NCI-H82 treated with DMSO at 0.1 percent for 48 hours (cell line): ENCODE measurements at regions not wholly inside any gene's neighbourhood (a gene's known extent, or its start where the extent isn't known, plus 50 kb on each side); places are given as distances from the start of the nearest gene placed in this dataset.

ENCODE experiments used
- DNase-seq: peaks from one replicate; lab custom pipeline; 2025; ENCODE audit not compliant: unreplicated experiment; lab: John Stamatoyannopoulos, UW

- DNase-seq: no peak
These were observed 61.4 kb upstream of the PPP1R3C start for GRCh38 chr10:91694170-91694794.

- DNase-seq: no peak
These were observed 59.1 kb upstream of the PPP1R3C start for GRCh38 chr10:91691981-91692380.

- no peak for DNase-seq
These were observed 58.3 kb upstream of the PPP1R3C start for GRCh38 chr10:91690996-91691676.

GRCh38 chr10:91690412-91690811 is 57.5 kb upstream of the PPP1R3C start:
- no peak for DNase-seq

GRCh38 chr10:91689731-91690168 is 56.9 kb upstream of the PPP1R3C start:
- no peak for DNase-seq

GRCh38 chr10:91684841-91685240 is 52.0 kb upstream of the PPP1R3C start:
- DNase-seq: no peak

- no peak for DNase-seq
These were observed 51.1 kb upstream of the PPP1R3C start for GRCh38 chr10:91683975-91684374.

- DNase-seq: no peak
These were observed 50.0 kb upstream of the PPP1R3C start for GRCh38 chr10:91682912-91683311.
